T follicular helper cell (primary cell): ENCODE measurements at regions not wholly inside any gene's neighbourhood (a gene's known extent, or its start where the extent isn't known, plus 50 kb on each side); places are given as distances from the start of the nearest gene placed in this dataset.

ENCODE experiments used
- DNase-seq: peaks from one replicate; pipeline ENCODE4 v3.0.0-alpha.2; 2020; ENCODE audit warnings: low read depth

- DNase-seq, result no peak
These were observed 132.1 kb upstream of the MTAP start for GRCh38 chr9:21670374-21670773.

- DNase-seq, result no peak
These were observed 130.3 kb upstream of the MTAP start for GRCh38 chr9:21672140-21672539.

DNA sequence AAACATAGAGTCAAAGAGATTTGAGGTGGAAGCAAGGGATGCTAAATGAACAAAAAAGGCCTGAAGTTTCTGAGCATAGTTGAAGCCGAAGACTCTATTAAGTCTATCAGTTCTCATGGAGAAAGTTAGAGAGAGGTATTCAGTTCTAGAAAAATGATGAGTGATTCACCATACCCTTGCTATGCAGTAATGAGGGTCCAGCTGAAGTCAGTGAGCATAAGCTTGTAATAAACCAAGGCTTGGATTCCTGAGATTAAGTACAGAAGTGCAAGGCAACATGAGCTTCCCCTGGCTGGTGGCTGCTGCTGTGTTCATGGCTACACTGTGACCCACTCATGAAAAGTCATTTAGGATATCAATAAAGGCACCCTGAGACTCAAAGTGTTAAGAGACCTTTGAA lies 129.7 kb upstream of the MTAP start:
- DNase-seq, result no peak

DNA sequence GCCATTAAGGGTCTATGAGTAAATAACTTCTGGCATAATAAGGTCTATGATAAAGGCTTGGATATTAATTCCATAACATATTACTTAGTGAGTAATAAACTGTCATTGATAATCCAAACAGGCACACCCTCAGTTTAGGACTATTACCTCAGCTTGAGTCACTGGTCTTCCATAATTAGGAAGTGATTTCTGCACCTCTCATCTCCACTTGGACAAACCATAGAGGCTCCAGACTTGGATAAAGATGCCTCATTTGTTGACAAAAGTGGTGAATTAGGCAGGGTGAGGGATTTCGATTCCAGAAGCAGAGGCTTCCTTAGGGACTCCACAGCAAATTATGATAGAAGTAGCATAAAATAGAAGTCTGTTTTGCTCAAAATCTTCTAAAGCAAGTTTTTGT lies 127.5 kb upstream of the MTAP start:
- no peak for DNase-seq

DNA sequence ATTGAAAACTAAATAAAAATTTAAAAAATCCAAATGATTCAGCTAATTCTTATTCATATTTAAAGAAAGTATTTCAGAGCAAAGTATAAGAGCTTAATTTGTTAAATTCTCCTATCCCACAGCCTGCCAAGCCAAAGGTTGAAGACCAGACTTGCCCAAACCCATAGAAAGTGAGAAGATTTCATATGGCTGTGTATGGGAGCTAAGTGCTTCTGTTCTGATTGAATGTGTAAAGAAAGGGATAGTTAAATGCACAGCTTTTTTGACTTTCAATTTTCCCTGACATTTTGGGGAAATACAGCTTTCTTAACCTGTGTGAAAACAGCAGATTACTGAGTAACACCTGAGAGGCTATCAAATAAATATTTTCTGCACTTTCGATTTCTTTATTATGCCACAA lies 125.0 kb upstream of the MTAP start:
- no peak for DNase-seq

- no peak for DNase-seq
These were observed 124.6 kb upstream of the MTAP start for GRCh38 chr9:21677834-21678233.

- no peak for DNase-seq
These were observed 123.0 kb upstream of the MTAP start for GRCh38 chr9:21679432-21679831.

DNA sequence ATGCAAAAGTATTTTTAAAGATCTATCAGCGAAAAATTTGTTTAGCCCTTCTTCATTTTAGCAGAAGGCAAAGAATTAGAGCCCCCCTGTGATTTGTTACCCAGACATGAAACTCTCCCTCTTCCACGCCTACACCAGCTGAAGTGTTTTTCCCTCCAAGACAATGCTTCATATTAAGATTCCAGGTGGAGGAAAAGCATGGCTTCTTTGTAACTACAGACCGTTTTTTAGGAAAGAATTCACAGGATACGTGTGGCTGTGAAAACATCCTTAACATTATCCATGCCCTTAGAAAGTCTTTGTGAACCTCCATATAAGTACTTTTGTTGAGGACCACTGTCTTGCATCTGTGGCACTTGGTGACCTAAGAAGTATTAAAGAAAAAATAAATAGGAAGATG lies 121.8 kb upstream of the MTAP start:
- DNase-seq, result no peak

DNA sequence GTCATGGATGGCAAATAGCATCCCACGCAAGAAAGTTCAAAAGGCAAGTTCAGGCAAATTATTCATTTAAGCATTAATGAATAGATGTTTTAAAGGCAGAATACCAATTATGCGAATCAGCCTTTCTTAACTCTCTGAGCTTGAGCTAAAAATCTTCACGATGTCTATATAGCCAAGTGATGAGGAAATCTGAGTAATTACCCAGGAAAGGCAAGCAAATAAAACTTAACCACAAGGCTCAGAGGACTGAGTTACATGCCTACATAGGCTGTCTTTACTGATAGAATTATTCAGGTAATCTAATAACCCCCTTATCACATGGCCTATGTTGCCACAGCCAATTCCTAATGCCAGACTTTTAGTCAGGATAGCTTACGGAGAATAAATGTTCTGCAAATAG lies 120.8 kb upstream of the MTAP start:
- DNase-seq, result no peak

GRCh38 chr9:21682381-21682780 lies 120.1 kb upstream of the MTAP start:
- no peak for DNase-seq

GRCh38 chr9:21682981-21683380 lies 119.5 kb upstream of the MTAP start:
- no peak for DNase-seq

DNA sequence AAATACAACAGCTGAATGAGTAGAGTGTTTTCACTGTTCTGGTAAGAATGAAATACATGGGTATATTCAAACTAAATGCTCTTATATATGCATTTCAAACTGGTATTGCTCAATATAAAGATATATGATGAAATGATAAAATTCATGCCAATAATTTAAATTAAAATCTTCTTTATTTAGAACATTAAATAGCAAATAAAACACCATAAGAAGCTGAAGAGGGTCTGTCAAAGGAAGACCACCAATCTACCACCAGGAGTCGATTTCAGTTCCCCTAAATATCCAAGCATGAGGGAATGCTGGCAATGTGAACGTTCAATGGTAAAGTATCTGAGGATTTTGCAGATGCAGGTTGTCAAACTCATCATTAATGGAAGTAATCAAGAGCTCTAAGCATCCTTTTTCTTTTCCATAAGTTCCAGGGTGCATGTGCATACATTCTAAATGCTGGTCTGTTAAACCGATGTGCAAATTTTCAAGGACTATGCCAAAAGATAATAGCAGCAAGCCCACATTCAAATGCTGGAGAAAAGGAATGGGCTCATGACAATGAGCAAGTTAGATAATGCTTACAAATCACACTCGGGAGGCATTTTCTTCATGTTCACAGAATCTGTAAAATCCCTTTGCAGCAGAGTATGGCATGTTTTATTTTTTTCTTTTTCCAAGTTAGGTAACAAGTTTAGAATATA lies 118.8 kb upstream of the MTAP start:
- no peak for DNase-seq

DNA sequence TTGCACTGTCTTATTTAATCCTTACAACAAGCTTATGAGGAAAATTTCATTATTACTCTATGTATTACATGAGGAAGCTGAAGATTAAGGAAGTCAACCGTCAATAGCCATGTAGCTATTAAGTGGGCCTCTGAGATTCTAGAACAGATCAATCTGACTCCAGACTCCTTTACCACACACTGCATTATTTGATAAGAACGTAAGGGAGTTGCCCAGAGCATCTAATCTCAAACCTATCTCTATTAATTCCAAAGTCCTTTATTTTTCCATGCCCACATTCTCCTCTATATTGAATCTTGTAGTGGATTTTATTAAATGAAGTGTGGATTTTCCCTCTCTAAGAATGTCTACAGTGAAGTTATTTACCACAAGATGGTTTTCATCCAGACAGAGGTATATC lies 118.2 kb upstream of the MTAP start:
- no peak for DNase-seq

DNA sequence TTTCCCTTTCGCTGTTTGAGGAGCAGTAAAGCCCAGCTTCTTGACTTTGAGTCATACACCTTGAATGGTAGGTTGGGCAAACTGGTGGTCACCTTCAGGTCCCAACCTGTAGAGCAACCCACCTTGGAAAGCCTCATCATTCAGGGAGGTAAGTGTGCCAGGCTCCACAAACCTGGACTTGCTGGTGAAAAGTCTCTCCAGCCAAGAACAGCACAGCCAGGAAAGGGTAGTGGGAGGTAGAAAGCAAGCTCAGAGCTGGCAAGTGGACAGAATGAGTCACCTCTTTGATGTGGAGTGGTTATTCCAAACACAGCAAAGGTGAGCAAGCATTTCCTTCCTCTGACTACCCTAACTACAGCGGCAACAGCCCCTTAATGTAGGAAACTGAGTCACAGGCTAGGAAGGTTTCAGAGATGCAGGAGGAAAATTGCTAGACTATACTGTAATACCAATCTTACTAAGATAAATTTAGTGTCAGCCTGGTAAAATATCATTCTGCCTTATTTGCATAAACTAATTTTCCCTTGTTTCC lies 117.5 kb upstream of the MTAP start:
- no peak for DNase-seq

DNA sequence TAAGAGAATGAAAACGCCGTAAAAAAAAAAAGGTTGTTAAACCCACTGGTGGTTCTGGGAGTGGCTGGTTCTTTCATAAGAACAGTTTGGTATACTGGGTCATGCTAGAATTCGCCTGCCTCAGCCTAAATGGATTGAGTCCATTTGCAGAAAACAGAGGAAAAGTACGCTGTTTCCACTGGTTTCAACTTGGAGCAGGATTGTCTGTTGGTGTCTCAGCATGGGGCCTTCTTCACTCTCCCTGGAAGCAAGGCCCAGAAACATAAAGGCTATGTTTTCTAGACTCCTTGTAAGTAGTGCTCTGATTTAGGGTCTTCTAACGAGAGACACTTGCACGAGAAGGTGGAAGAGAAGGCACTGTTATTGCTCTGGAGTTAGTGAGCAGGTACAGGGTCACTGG lies 116.9 kb upstream of the MTAP start:
- no peak for DNase-seq

DNA sequence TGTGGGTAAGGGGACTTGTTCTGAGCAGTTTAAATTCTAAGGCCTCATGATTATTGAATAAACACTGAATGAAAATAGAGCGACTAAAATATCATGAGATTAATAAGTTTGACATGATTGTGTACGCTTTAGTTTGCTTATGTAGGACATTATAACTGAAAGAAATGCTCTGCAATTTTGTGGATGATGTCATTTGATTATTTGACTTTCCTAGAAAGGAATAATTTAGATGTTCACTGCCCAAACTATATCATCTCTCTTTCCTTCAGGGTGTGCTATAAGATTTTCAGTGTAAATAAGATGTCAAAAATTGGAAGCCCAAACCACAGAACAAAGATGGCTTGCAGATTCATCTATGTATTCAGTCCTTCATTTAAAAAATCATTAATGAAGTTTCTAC lies 115.7 kb upstream of the MTAP start:
- no peak for DNase-seq

DNA sequence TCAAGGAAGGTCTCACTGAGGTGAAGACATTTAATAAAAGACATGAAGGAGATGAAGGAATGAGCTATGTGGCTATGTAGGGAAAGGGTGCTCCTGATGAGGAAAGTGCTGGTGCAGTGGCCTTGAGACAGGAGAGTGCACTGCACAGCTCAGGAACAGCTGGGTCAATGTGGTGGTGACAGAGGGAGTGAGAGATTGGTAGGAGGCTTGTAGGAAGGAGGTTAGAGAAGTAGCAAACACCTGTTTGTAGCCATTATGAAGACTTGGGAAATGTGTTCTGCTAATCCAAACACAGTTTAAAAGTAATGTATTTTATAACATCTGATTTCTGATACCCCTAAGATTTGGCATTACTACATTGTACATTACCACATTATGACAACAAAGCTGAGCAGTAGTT lies 115.1 kb upstream of the MTAP start:
- no peak for DNase-seq

GRCh38 chr9:21688108-21689102 lies 114.0 kb upstream of the MTAP start:
- DNase-seq, result no peak

GRCh38 chr9:21689854-21690253 lies 112.6 kb upstream of the MTAP start:
- DNase-seq, result no peak

DNA sequence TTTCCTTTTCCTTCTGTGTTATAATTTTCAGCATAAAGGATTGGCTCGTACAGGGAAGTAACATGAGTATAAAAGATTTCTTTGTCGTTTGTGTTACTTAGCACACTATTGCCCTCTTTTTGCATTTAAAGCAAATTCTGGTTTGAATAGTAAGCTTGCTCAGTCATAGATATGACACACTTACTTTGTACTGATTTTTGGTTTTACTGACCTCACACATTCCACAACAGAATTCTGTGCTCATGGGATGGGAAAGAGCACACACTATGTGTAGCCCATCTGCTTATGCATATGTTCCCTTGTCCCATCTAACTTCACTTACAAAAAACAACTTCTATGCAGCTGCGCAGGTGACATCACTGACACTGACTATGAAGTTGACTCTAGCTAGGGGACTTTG lies 111.9 kb upstream of the MTAP start:
- DNase-seq, result no peak

DNA sequence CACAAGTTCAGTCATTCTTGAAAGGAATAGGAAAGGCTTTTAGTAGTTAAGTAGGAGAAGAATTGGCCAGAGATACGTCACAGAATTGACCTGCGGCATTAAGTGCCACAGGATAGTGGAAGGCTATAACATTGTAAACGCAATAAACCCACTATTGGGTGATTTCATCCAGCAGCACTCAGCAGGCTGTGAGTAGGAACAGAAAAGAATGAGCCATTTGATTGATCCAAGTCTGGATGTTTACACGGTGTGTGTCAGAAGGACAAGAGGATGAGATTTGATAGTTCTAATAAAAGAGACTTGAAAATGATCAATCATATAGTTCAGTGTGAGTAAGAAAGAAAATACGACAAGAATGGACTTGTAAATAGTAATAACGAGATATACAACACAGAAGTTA lies 110.0 kb upstream of the MTAP start:
- DNase-seq, result no peak

GRCh38 chr9:21694424-21694823 lies 108.0 kb upstream of the MTAP start:
- no peak for DNase-seq

- no peak for DNase-seq
These were observed 107.0 kb upstream of the MTAP start for GRCh38 chr9:21695443-21695842.
